ENCODE measurements at regions not wholly inside any gene's neighbourhood (a gene's known extent, or its start where the extent isn't known, plus 50 kb on each side); places are given as distances from the start of the nearest gene placed in this dataset.

DNA sequence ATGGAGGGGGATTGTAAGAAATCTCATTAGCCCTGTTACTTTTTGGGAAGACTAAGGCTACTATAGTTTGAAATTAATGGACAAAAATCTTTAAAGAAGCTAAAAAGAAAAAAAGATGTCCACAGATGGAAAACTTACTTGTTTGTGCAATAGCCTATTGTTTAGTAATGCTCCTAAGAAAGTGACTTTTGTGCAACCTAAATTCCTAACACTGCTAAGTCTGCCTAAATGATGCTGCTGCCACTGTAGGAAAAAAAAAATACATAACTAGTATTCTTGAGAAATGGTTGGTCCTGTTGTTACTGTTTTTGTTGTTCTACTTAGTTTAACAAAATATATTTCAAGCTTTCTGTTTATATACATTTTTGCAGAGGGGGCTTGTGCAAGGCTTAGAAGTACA lies 108.2 kb upstream of the NR3C1 start:
- TF ChIP-seq POLR2AphosphoS5 (IDR thresholded peaks at IDR 0.05; ENCODE audit: low read depth, low read length), result no peak
- TF ChIP-seq, protein P1, sequence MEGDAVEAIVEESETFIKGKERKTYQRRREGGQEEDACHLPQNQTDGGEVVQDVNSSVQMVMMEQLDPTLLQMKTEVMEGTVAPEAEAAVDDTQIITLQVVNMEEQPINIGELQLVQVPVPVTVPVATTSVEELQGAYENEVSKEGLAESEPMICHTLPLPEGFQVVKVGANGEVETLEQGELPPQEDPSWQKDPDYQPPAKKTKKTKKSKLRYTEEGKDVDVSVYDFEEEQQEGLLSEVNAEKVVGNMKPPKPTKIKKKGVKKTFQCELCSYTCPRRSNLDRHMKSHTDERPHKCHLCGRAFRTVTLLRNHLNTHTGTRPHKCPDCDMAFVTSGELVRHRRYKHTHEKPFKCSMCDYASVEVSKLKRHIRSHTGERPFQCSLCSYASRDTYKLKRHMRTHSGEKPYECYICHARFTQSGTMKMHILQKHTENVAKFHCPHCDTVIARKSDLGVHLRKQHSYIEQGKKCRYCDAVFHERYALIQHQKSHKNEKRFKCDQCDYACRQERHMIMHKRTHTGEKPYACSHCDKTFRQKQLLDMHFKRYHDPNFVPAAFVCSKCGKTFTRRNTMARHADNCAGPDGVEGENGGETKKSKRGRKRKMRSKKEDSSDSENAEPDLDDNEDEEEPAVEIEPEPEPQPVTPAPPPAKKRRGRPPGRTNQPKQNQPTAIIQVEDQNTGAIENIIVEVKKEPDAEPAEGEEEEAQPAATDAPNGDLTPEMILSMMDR (IDR thresholded peaks at IDR 0.05), result no peak
- TF ChIP-seq TCF7L2 (IDR thresholded peaks at IDR 0.05; ENCODE audit: low read depth, low read length), result no peak
- TF ChIP-seq, protein P2, sequence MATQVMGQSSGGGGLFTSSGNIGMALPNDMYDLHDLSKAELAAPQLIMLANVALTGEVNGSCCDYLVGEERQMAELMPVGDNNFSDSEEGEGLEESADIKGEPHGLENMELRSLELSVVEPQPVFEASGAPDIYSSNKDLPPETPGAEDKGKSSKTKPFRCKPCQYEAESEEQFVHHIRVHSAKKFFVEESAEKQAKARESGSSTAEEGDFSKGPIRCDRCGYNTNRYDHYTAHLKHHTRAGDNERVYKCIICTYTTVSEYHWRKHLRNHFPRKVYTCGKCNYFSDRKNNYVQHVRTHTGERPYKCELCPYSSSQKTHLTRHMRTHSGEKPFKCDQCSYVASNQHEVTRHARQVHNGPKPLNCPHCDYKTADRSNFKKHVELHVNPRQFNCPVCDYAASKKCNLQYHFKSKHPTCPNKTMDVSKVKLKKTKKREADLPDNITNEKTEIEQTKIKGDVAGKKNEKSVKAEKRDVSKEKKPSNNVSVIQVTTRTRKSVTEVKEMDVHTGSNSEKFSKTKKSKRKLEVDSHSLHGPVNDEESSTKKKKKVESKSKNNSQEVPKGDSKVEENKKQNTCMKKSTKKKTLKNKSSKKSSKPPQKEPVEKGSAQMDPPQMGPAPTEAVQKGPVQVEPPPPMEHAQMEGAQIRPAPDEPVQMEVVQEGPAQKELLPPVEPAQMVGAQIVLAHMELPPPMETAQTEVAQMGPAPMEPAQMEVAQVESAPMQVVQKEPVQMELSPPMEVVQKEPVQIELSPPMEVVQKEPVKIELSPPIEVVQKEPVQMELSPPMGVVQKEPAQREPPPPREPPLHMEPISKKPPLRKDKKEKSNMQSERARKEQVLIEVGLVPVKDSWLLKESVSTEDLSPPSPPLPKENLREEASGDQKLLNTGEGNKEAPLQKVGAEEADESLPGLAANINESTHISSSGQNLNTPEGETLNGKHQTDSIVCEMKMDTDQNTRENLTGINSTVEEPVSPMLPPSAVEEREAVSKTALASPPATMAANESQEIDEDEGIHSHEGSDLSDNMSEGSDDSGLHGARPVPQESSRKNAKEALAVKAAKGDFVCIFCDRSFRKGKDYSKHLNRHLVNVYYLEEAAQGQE (IDR thresholded peaks at IDR 0.05; ENCODE audit: insufficient read depth in 1 of 2, low read depth in 2 of 2, low read length in 1 of 2), result no peak
- no peak for TF ChIP-seq SIN3A (IDR thresholded peaks at IDR 0.05; ENCODE audit: borderline replicate concordance, insufficient read depth, low read depth, low read length)
